ENCODE measurements at regions not wholly inside any gene's neighbourhood (a gene's known extent, or its start where the extent isn't known, plus 50 kb on each side); places are given as distances from the start of the nearest gene placed in this dataset.

- no peak overlapping the region for H3K4me3 ChIP-seq
- H3K27ac ChIP-seq, result no peak overlapping the region
- DNase-seq (ENCODE audit: low spot score), result no peak
- TF ChIP-seq, protein P1, sequence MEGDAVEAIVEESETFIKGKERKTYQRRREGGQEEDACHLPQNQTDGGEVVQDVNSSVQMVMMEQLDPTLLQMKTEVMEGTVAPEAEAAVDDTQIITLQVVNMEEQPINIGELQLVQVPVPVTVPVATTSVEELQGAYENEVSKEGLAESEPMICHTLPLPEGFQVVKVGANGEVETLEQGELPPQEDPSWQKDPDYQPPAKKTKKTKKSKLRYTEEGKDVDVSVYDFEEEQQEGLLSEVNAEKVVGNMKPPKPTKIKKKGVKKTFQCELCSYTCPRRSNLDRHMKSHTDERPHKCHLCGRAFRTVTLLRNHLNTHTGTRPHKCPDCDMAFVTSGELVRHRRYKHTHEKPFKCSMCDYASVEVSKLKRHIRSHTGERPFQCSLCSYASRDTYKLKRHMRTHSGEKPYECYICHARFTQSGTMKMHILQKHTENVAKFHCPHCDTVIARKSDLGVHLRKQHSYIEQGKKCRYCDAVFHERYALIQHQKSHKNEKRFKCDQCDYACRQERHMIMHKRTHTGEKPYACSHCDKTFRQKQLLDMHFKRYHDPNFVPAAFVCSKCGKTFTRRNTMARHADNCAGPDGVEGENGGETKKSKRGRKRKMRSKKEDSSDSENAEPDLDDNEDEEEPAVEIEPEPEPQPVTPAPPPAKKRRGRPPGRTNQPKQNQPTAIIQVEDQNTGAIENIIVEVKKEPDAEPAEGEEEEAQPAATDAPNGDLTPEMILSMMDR (IDR thresholded peaks at IDR 0.05), result no peak
These were observed 277.6 kb downstream of the ZNF608 start for GRCh38 chr5:124468671-124469411.

GRCh38 chr5:124467745-124468144 lies 278.7 kb downstream of the ZNF608 start:
- DNase-seq (ENCODE audit: low spot score), result no peak
- Histone ChIP-seq H3K27ac (no peak overlapping the region), H3K4me3 (no peak overlapping the region)
- TF ChIP-seq, protein P1 (IDR thresholded peaks at IDR 0.05), result no peak

GRCh38 chr5:124466011-124466410 lies 280.4 kb downstream of the ZNF608 start:
- H3K4me3 ChIP-seq, result no peak overlapping the region
- no peak for DNase-seq (ENCODE audit: low spot score)
- TF ChIP-seq, protein P1 (IDR thresholded peaks at IDR 0.05), result no peak
- no peak overlapping the region for H3K27ac ChIP-seq

DNA sequence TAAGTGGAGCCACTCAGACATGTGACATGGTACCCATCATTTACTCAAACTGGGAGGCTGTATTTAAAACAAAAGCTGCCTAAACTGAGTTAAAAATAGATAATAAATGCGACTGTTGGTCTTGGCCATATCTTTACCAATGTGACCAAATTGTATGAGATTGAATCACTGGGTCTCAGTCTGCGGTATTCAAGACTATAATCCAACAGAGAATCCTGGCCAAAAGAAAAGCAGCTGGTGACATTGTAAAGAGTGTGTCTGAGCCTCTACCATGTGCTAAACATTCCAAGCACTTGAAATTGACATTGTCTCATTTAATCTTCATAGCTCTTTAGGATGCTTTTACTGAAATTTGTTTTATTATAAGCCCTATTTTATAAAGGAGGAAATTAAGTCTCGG lies 282.6 kb downstream of the ZNF608 start:
- Histone ChIP-seq H3K4me3 (no peak overlapping the region), H3K27ac (no peak overlapping the region)
- DNase-seq (ENCODE audit: low spot score), result no peak
- TF ChIP-seq, protein P1 (IDR thresholded peaks at IDR 0.05), result no peak

DNA sequence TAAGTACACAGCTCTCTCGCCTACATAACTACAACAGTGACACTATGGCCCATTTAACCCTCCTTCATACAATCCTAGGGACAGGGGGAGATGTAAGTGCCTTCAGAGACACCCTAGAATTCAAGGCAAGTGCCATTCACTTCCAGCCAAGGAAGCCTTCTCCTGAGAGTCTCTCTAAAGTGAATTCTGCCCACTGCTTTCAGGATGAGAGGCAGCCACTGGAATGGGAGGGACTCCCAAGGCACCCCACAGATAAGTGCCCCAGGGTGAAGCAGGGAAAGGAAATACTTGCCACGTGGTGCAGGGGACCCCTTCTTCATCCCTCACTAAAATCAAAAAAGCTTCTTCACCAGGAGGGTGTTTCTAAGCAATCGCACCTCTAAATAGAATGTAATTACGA lies 283.7 kb downstream of the ZNF608 start:
- DNase-seq (ENCODE audit: low spot score), result no peak
- H3K4me3 ChIP-seq, result no peak overlapping the region
- TF ChIP-seq, protein P1 (IDR thresholded peaks at IDR 0.05), result no peak
- no peak overlapping the region for H3K27ac ChIP-seq

- DNase-seq (ENCODE audit: low spot score), result no peak
- Histone ChIP-seq H3K4me3 (no peak overlapping the region), H3K27ac (no peak overlapping the region)
- TF ChIP-seq, protein P1 (IDR thresholded peaks at IDR 0.05), result no peak
These were observed 284.5 kb downstream of the ZNF608 start for GRCh38 chr5:124461941-124462340.

DNA sequence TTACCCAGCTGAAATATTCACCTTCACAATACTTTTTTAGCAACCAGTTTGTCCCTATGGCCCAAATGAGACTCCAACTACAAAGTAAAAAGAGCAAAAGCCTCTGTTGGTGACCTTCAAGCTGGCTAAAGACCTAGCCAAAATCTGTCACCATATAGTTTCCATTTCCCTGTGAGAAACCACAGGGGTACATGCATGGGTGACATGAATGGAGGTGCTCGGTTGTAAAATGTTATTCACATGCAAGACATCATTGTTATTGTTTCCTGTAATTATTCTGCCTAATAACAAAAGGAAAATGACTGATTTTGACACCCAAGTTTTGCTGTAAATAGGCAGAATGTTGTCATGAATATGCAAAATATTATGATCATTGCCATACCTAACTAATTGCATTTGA lies 285.3 kb downstream of the ZNF608 start:
- no peak for DNase-seq (ENCODE audit: low spot score)
- Histone ChIP-seq H3K27ac (no peak overlapping the region), H3K4me3 (no peak overlapping the region)
- TF ChIP-seq, protein P1 (IDR thresholded peaks at IDR 0.05), result no peak
